ENCODE measurements at regions not wholly inside any gene's neighbourhood (a gene's known extent, or its start where the extent isn't known, plus 50 kb on each side); places are given as distances from the start of the nearest gene placed in this dataset.

- TF ChIP-seq POLR2A (IDR thresholded peaks at IDR 0.05; ENCODE audit: low read length) (no peak), GATA1 (IDR thresholded peaks at IDR 0.05; ENCODE audit: low read depth, low read length) (no peak)
Observed at GRCh38 chr1:207217778-207218511, 103.5 kb upstream of the CD55 start.
